ENCODE measurements at regions not wholly inside any gene's neighbourhood (a gene's known extent, or its start where the extent isn't known, plus 50 kb on each side); places are given as distances from the start of the nearest gene placed in this dataset.

DNA sequence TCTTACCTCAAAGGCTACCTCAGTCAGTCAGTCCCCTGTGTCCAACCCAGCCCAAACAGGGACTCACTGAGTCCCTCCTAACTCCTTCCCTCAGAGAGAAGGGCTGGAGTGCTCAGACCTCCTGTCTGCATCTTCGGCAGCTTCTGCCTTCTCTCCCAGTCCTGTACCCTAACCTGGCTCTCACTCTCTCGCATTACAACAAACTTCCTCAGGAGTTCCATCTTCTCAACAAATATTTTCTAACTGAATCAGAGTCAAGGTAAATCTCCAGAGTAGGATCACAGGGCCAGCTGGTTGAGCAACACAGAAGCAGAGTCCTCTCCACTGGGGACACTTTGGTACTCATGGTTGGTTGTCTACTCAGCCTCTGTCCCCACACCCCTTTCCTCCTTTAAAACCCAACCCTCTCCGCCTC lies 92.3 kb downstream of the MRPL14 start (continued):
- TF ChIP-seq ZNF784 (CRISPR knock-in tag; IDR thresholded peaks at IDR 0.05; ENCODE audit: borderline replicate concordance) (no peak), FOSL2 (CRISPR knock-in tag; IDR thresholded peaks at IDR 0.05) (peak; percentile 86), SAP130 (CRISPR knock-in tag; IDR thresholded peaks at IDR 0.05; ENCODE audit: low read depth) (peak; percentile 9; the same call in 1 of the 2 replicates), SATB2 (CRISPR knock-in tag; IDR thresholded peaks at IDR 0.05) (no peak), ZSCAN21 (CRISPR knock-in tag; IDR thresholded peaks at IDR 0.05; ENCODE audit: borderline replicate concordance) (0 out of 2 replicates have a peak, but pooled peaks have one; percentile 20), ZBTB42 (CRISPR knock-in tag; IDR thresholded peaks at IDR 0.05) (no peak), CEBPG (CRISPR knock-in tag; IDR thresholded peaks at IDR 0.05) (peak; percentile 84), SAFB2 (CRISPR knock-in tag; IDR thresholded peaks at IDR 0.05; ENCODE audit: borderline replicate concordance, low read depth) (0 out of 2 replicates have a peak, but pooled peaks have one; percentile 36), FOXA3 (CRISPR knock-in tag; IDR thresholded peaks at IDR 0.05) (0 out of 2 replicates have a peak, but pooled peaks have one; percentile 30), BHLHE40 (IDR thresholded peaks at IDR 0.05; ENCODE audit: low read length) (no peak), ELF3 (CRISPR knock-in tag; IDR thresholded peaks at IDR 0.05) (0 out of 2 replicates have a peak, but pooled peaks have one; percentile 23), SSRP1 (CRISPR knock-in tag; IDR thresholded peaks at IDR 0.05) (no peak), NCOA5 (CRISPR knock-in tag; IDR thresholded peaks at IDR 0.05) (no peak), IRF2 (CRISPR knock-in tag; IDR thresholded peaks at IDR 0.05) (no peak), HMG20A (CRISPR knock-in tag; IDR thresholded peaks at IDR 0.05; ENCODE audit: borderline replicate concordance) (peak; percentile 19; the same call in 1 of the 2 replicates)
- TF ChIP-seq, protein P1, sequence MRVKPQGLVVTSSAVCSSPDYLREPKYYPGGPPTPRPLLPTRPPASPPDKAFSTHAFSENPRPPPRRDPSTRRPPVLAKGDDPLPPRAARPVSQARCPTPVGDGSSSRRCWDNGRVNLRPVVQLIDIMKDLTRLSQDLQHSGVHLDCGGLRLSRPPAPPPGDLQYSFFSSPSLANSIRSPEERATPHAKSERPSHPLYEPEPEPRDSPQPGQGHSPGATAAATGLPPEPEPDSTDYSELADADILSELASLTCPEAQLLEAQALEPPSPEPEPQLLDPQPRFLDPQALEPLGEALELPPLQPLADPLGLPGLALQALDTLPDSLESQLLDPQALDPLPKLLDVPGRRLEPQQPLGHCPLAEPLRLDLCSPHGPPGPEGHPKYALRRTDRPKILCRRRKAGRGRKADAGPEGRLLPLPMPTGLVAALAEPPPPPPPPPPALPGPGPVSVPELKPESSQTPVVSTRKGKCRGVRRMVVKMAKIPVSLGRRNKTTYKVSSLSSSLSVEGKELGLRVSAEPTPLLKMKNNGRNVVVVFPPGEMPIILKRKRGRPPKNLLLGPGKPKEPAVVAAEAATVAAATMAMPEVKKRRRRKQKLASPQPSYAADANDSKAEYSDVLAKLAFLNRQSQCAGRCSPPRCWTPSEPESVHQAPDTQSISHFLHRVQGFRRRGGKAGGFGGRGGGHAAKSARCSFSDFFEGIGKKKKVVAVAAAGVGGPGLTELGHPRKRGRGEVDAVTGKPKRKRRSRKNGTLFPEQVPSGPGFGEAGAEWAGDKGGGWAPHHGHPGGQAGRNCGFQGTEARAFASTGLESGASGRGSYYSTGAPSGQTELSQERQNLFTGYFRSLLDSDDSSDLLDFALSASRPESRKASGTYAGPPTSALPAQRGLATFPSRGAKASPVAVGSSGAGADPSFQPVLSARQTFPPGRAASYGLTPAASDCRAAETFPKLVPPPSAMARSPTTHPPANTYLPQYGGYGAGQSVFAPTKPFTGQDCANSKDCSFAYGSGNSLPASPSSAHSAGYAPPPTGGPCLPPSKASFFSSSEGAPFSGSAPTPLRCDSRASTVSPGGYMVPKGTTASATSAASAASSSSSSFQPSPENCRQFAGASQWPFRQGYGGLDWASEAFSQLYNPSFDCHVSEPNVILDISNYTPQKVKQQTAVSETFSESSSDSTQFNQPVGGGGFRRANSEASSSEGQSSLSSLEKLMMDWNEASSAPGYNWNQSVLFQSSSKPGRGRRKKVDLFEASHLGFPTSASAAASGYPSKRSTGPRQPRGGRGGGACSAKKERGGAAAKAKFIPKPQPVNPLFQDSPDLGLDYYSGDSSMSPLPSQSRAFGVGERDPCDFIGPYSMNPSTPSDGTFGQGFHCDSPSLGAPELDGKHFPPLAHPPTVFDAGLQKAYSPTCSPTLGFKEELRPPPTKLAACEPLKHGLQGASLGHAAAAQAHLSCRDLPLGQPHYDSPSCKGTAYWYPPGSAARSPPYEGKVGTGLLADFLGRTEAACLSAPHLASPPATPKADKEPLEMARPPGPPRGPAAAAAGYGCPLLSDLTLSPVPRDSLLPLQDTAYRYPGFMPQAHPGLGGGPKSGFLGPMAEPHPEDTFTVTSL (CRISPR knock-in tag; IDR thresholded peaks at IDR 0.05; ENCODE audit: borderline replicate concordance), result peak; percentile 26; the same call in 1 of the 2 replicates
- TF ChIP-seq, protein P2, sequence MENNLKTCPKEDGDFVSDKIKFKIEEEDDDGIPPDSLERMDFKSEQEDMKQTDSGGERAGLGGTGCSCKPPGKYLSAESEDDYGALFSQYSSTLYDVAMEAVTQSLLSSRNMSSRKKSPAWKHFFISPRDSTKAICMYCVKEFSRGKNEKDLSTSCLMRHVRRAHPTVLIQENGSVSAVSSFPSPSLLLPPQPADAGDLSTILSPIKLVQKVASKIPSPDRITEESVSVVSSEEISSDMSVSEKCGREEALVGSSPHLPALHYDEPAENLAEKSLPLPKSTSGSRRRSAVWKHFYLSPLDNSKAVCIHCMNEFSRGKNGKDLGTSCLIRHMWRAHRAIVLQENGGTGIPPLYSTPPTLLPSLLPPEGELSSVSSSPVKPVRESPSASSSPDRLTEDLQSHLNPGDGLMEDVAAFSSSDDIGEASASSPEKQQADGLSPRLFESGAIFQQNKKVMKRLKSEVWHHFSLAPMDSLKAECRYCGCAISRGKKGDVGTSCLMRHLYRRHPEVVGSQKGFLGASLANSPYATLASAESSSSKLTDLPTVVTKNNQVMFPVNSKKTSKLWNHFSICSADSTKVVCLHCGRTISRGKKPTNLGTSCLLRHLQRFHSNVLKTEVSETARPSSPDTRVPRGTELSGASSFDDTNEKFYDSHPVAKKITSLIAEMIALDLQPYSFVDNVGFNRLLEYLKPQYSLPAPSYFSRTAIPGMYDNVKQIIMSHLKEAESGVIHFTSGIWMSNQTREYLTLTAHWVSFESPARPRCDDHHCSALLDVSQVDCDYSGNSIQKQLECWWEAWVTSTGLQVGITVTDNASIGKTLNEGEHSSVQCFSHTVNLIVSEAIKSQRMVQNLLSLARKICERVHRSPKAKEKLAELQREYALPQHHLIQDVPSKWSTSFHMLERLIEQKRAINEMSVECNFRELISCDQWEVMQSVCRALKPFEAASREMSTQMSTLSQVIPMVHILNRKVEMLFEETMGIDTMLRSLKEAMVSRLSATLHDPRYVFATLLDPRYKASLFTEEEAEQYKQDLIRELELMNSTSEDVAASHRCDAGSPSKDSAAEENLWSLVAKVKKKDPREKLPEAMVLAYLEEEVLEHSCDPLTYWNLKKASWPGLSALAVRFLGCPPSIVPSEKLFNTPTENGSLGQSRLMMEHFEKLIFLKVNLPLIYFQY (CRISPR knock-in tag; IDR thresholded peaks at IDR 0.05; ENCODE audit: borderline replicate concordance), result no peak
- TF ChIP-seq, protein P3, sequence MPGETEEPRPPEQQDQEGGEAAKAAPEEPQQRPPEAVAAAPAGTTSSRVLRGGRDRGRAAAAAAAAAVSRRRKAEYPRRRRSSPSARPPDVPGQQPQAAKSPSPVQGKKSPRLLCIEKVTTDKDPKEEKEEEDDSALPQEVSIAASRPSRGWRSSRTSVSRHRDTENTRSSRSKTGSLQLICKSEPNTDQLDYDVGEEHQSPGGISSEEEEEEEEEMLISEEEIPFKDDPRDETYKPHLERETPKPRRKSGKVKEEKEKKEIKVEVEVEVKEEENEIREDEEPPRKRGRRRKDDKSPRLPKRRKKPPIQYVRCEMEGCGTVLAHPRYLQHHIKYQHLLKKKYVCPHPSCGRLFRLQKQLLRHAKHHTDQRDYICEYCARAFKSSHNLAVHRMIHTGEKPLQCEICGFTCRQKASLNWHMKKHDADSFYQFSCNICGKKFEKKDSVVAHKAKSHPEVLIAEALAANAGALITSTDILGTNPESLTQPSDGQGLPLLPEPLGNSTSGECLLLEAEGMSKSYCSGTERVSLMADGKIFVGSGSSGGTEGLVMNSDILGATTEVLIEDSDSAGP (CRISPR knock-in tag; IDR thresholded peaks at IDR 0.05; ENCODE audit: borderline replicate concordance), result no peak
- TF ChIP-seq, protein P4, sequence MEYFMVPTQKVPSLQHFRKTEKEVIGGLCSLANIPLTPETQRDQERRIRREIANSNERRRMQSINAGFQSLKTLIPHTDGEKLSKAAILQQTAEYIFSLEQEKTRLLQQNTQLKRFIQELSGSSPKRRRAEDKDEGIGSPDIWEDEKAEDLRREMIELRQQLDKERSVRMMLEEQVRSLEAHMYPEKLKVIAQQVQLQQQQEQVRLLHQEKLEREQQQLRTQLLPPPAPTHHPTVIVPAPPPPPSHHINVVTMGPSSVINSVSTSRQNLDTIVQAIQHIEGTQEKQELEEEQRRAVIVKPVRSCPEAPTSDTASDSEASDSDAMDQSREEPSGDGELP (IDR thresholded peaks at IDR 0.05; ENCODE audit: borderline replicate concordance, low read depth), result peak; percentile 31; the same call in 1 of the 2 replicates
